SJCRH30 (cell line): ENCODE measurements at regions not wholly inside any gene's neighbourhood (a gene's known extent, or its start where the extent isn't known, plus 50 kb on each side); places are given as distances from the start of the nearest gene placed in this dataset.

Experiments
- DNase-seq, 2 experiments: peaks; one replicate each; pipeline ENCODE4 v3.0.0-alpha.2; 2015 to 2020
- H3K27ac ChIP-seq: fragments of 250-450 bp; sonication (Bioruptor Pico); 2 replicates; pipeline ENCODE4 v1.5.1; 2020; ENCODE audit warnings: mild to moderate bottlenecking, moderate library complexity
- H3K27me3 ChIP-seq: fragments of 250-450 bp; sonication (Bioruptor Pico); 2 replicates; pipeline ENCODE4 v1.5.1; 2020; ENCODE audit warnings: mild to moderate bottlenecking, moderate library complexity
- H3K36me3 ChIP-seq: fragments of 250-450 bp; sonication (Bioruptor Pico); 2 replicates; pipeline ENCODE4 v1.5.1; 2020; ENCODE audit warnings: mild to moderate bottlenecking, moderate library complexity
- H3K4me1 ChIP-seq: fragments of 250-450 bp; sonication (Bioruptor Pico); 2 replicates; pipeline ENCODE4 v1.5.1; 2020; ENCODE audit warnings: mild to moderate bottlenecking, moderate library complexity
- H3K4me3 ChIP-seq: fragments of 250-450 bp; sonication (Bioruptor Pico); 2 replicates; pipeline ENCODE4 v1.5.1; 2020; ENCODE audit warnings: mild to moderate bottlenecking, moderate library complexity
- H3K9me3 ChIP-seq: fragments of 250-450 bp; sonication (Bioruptor Pico); replicated peaks from 2 replicates; pipeline ENCODE4 v1.5.1; 2020; ENCODE audit warnings: mild to moderate bottlenecking, moderate library complexity

GRCh38 chr9:108643731-108644510 is 211.9 kb downstream of the ACTL7B start:
- Histone ChIP-seq H3K36me3 (no peaks in the 10 kb centered on the region), H3K4me3 (no peak overlapping the region), H3K9me3 (no peaks in the 10 kb centered on the region), H3K27ac (no peak overlapping the region), H3K27me3 (peaks cover 10% of the 10 kb centered on the region; the same call in 1 of the 2 replicates), H3K4me1 (no peaks in the 10 kb centered on the region)
- DNase-seq = no peak

GRCh38 chr9:108642871-108643270 is 212.9 kb downstream of the ACTL7B start:
- H3K4me3 ChIP-seq = no peak overlapping the region
- H3K27ac ChIP-seq = no peak overlapping the region
- no peaks in the 10 kb centered on the region for H3K36me3 ChIP-seq
- H3K9me3 ChIP-seq = no peaks in the 10 kb centered on the region
- H3K27me3 ChIP-seq = peaks cover 10% of the 10 kb centered on the region; the same call in 1 of the 2 replicates
- no peak for DNase-seq
- no peaks in the 10 kb centered on the region for H3K4me1 ChIP-seq

GRCh38 chr9:108640230-108640629 is 215.6 kb downstream of the ACTL7B start:
- Histone ChIP-seq H3K27ac (no peak overlapping the region), H3K27me3 (peaks cover 10% of the 10 kb centered on the region; the same call in 1 of the 2 replicates), H3K4me3 (no peak overlapping the region), H3K9me3 (no peaks in the 10 kb centered on the region), H3K4me1 (no peaks in the 10 kb centered on the region), H3K36me3 (no peaks in the 10 kb centered on the region)
- DNase-seq = no peak

GRCh38 chr9:108639696-108640095 is 216.1 kb downstream of the ACTL7B start:
- Histone ChIP-seq H3K9me3 (no peaks in the 10 kb centered on the region), H3K36me3 (no peaks in the 10 kb centered on the region), H3K27ac (no peak overlapping the region), H3K4me1 (no peaks in the 10 kb centered on the region), H3K4me3 (no peak overlapping the region), H3K27me3 (peaks cover 10% of the 10 kb centered on the region; the same call in 1 of the 2 replicates)
- no peak for DNase-seq

GRCh38 chr9:108639091-108639490 is 216.7 kb downstream of the ACTL7B start:
- Histone ChIP-seq H3K9me3 (no peaks in the 10 kb centered on the region), H3K27me3 (peaks cover 10% of the 10 kb centered on the region; the same call in 1 of the 2 replicates), H3K4me1 (0 out of 2 replicates have a peak, but pooled peaks cover 5% of the 10 kb centered on the region), H3K27ac (no peak overlapping the region), H3K4me3 (no peak overlapping the region), H3K36me3 (no peaks in the 10 kb centered on the region)
- DNase-seq = no peak

GRCh38 chr9:108637340-108637739 is 218.4 kb downstream of the ACTL7B start:
- Histone ChIP-seq H3K4me1 (0 out of 2 replicates have a peak, but pooled peaks cover 6% of the 10 kb centered on the region), H3K36me3 (no peaks in the 10 kb centered on the region), H3K4me3 (no peak overlapping the region), H3K27ac (no peak overlapping the region), H3K27me3 (peaks cover 10% of the 10 kb centered on the region; the same call in 1 of the 2 replicates), H3K9me3 (no peaks in the 10 kb centered on the region)
- DNase-seq = no peak

- Histone ChIP-seq H3K27me3 (peaks cover 10% of the 10 kb centered on the region; the same call in 1 of the 2 replicates), H3K9me3 (no peaks in the 10 kb centered on the region), H3K36me3 (no peaks in the 10 kb centered on the region), H3K4me3 (no peak overlapping the region), H3K4me1 (0 out of 2 replicates have a peak, but pooled peaks cover 6% of the 10 kb centered on the region), H3K27ac (no peak overlapping the region)
- DNase-seq = no peak
These were observed 219.8 kb downstream of the ACTL7B start for GRCh38 chr9:108636013-108636412.

- H3K4me3 ChIP-seq = no peak overlapping the region
- H3K4me1 ChIP-seq = 0 out of 2 replicates have a peak, but pooled peaks cover 6% of the 10 kb centered on the region
- no peaks in the 10 kb centered on the region for H3K36me3 ChIP-seq
- peak in 1 of 2 experiments; percentile 2 for DNase-seq
- H3K9me3 ChIP-seq = no peaks in the 10 kb centered on the region
- H3K27me3 ChIP-seq = peaks cover 6% of the 10 kb centered on the region; the same call in 1 of the 2 replicates
- no peak overlapping the region for H3K27ac ChIP-seq
These were observed 220.9 kb downstream of the ACTL7B start for GRCh38 chr9:108634672-108635462.

GRCh38 chr9:108634204-108634603 is 221.6 kb downstream of the ACTL7B start:
- DNase-seq = peak; percentile 42 to 58
- Histone ChIP-seq H3K4me3 (no peak overlapping the region), H3K27me3 (no peaks in the 10 kb centered on the region), H3K27ac (no peak overlapping the region), H3K4me1 (0 out of 2 replicates have a peak, but pooled peaks cover 6% of the 10 kb centered on the region), H3K9me3 (no peaks in the 10 kb centered on the region), H3K36me3 (no peaks in the 10 kb centered on the region)

- no peaks in the 10 kb centered on the region for H3K36me3 ChIP-seq
- H3K27me3 ChIP-seq = no peaks in the 10 kb centered on the region
- no peak for DNase-seq
- no peak overlapping the region for H3K4me3 ChIP-seq
- H3K27ac ChIP-seq = no peak overlapping the region
- no peaks in the 10 kb centered on the region for H3K9me3 ChIP-seq
- 0 out of 2 replicates have a peak, but pooled peaks cover 6% of the 10 kb centered on the region for H3K4me1 ChIP-seq
These were observed 224.1 kb downstream of the ACTL7B start for GRCh38 chr9:108631496-108632285.

- DNase-seq = no peak
- Histone ChIP-seq H3K4me1 (no peaks in the 10 kb centered on the region), H3K27ac (no peak overlapping the region), H3K27me3 (no peaks in the 10 kb centered on the region), H3K4me3 (no peak overlapping the region), H3K9me3 (no peaks in the 10 kb centered on the region), H3K36me3 (no peaks in the 10 kb centered on the region)
These were observed 227.5 kb downstream of the ACTL7B start for GRCh38 chr9:108628316-108628715.

GRCh38 chr9:108626743-108627142 is 229.0 kb downstream of the ACTL7B start:
- H3K9me3 ChIP-seq = no peaks in the 10 kb centered on the region
- no peaks in the 10 kb centered on the region for H3K36me3 ChIP-seq
- no peaks in the 10 kb centered on the region for H3K27me3 ChIP-seq
- no peak for DNase-seq
- no peak overlapping the region for H3K27ac ChIP-seq
- H3K4me3 ChIP-seq = no peak overlapping the region
- no peaks in the 10 kb centered on the region for H3K4me1 ChIP-seq

GRCh38 chr9:108621991-108622855 is 233.6 kb downstream of the ACTL7B start:
- no peak for DNase-seq
- Histone ChIP-seq H3K4me3 (no peak overlapping the region), H3K9me3 (no peaks in the 10 kb centered on the region), H3K27ac (no peak overlapping the region), H3K27me3 (no peaks in the 10 kb centered on the region), H3K4me1 (peaks cover 3% of the 10 kb centered on the region), H3K36me3 (no peaks in the 10 kb centered on the region)

- no peaks in the 10 kb centered on the region for H3K9me3 ChIP-seq
- H3K4me1 ChIP-seq = peaks cover 3% of the 10 kb centered on the region
- H3K4me3 ChIP-seq = no peak overlapping the region
- H3K27ac ChIP-seq = no peak overlapping the region
- DNase-seq = no peak
- no peaks in the 10 kb centered on the region for H3K36me3 ChIP-seq
- H3K27me3 ChIP-seq = no peaks in the 10 kb centered on the region
These were observed 235.0 kb downstream of the ACTL7B start for GRCh38 chr9:108620767-108621166.
